Naive thymus-derived CD4-positive, alpha-beta T cell (primary cell): ENCODE measurements at regions not wholly inside any gene's neighbourhood (a gene's known extent, or its start where the extent isn't known, plus 50 kb on each side); places are given as distances from the start of the nearest gene placed in this dataset.

Experiments used
- ATAC-seq: fragments of 150-1000 bp; cut with Tn5 transposase; 2 replicates; pipeline ENCODE4 v1.10.0; 2021; ENCODE audit warnings: mild to moderate bottlenecking, moderate library complexity
- CTCF ChIA-PET: fragments of 350-600 bp; sonication (Branson Sonifier 250); formaldehyde crosslinking; loops from one replicate; lab custom pipeline; 2021; ENCODE audit warnings: antibody characterized with exemption; lab: Charles Lee
- POLR2A ChIA-PET: fragments of 350-600 bp; sonication (Branson Sonifier 250); formaldehyde crosslinking; loops from one replicate; lab custom pipeline; 2021; ENCODE audit warnings: antibody characterized with exemption, inconsistent platforms; lab: Charles Lee
- DNase-seq, 9 donors: peaks; one replicate each; pipeline versions ENCODE4 v3.0.0 to v3.0.0-alpha.2; 2020 to 2022; ENCODE audit warnings: mixed read lengths in 1 of 9
- H3K27ac ChIP-seq: one replicate; pipeline ENCODE4 v1.7.0; 2013; ENCODE audit warnings: mild to moderate bottlenecking, low read depth, low read length, moderate library complexity
- H3K27me3 ChIP-seq, 2 donors: one replicate each; pipeline ENCODE4 v1.7.0; 2013; ENCODE audit warnings: low read length in 2 of 2, mild to moderate bottlenecking in 2 of 2, moderate library complexity in 2 of 2; ENCODE audit not compliant: control insufficient read depth in 2 of 2, insufficient read depth in 2 of 2
- H3K36me3 ChIP-seq, 3 experiments: 1 replicate in 2 of 3; 2 replicates in 1 of 3; pipeline ENCODE4 v1.7.0; 2013; ENCODE audit warnings: low read length in 3 of 3, mild to moderate bottlenecking in 3 of 3, moderate library complexity in 1 of 3; ENCODE audit not compliant: insufficient read depth in 3 of 3, control insufficient read depth in 2 of 3
- H3K4me1 ChIP-seq, 2 donors: one replicate each; pipeline ENCODE4 v1.7.0; 2013; ENCODE audit warnings: low read length in 2 of 2, mild to moderate bottlenecking in 2 of 2, moderate library complexity in 1 of 2; ENCODE audit not compliant: control insufficient read depth in 2 of 2, insufficient read depth in 2 of 2
- H3K4me3 ChIP-seq: 2 replicates; pipeline ENCODE4 v1.7.0; 2013; ENCODE audit warnings: mild to moderate bottlenecking, low read length
- H3K9me3 ChIP-seq, 3 experiments: 1 replicate in 2 of 3; 2 replicates in 1 of 3; pipeline ENCODE4 v1.7.0; 2013; ENCODE audit warnings: low read length in 3 of 3; ENCODE audit not compliant: control insufficient read depth in 2 of 3
- H3K27ac Mint-ChIP-seq, 9 donors: one replicate each; pipeline ENCODE4 v1.8.0; 2020 to 2022; ENCODE audit warnings: mixed read lengths in 9 of 9, mild to moderate bottlenecking in 8 of 9, moderate library complexity in 5 of 9, inconsistent platforms in 2 of 9
- H3K27me3 Mint-ChIP-seq, 5 donors: one replicate each; pipeline ENCODE4 v1.8.0; 2021 to 2022; ENCODE audit warnings: mixed read lengths in 5 of 5, mild to moderate bottlenecking in 1 of 5
- H3K36me3 Mint-ChIP-seq, 5 donors: one replicate each; pipeline ENCODE4 v1.8.0; 2020 to 2022; ENCODE audit warnings: mixed read lengths in 5 of 5, mild to moderate bottlenecking in 3 of 5, inconsistent platforms in 1 of 5
- H3K4me1 Mint-ChIP-seq, 7 donors: one replicate each; pipeline ENCODE4 v1.8.0; 2020 to 2022; ENCODE audit warnings: mixed read lengths in 7 of 7, mild to moderate bottlenecking in 3 of 7, inconsistent platforms in 1 of 7
- H3K4me3 Mint-ChIP-seq, 10 donors: one replicate each; pipeline ENCODE4 v1.8.0; 2020 to 2022; ENCODE audit warnings: mild to moderate bottlenecking in 10 of 10, mixed read lengths in 10 of 10, moderate library complexity in 6 of 10, inconsistent platforms in 2 of 10
- H3K9me3 Mint-ChIP-seq, 11 donors: one replicate each; pipeline ENCODE4 v1.8.0; 2020 to 2022; ENCODE audit warnings: mixed read lengths in 11 of 11, mild to moderate bottlenecking in 4 of 11, inconsistent platforms in 1 of 11, moderate library complexity in 1 of 11
- intact Hi-C, 2 donors: fragments of 100-400 bp; cut with micrococcal nuclease; formaldehyde crosslinking; loops; one replicate each; pipeline ENCODE4 v1.15.1; 2023

- H3K9me3 Mint-ChIP-seq: peaks cover 0 to 6% (median 1%) of the 10 kb centered on the region in 11 donors
- H3K4me3 Mint-ChIP-seq: no peak overlapping the region
- CTCF ChIA-PET: no interaction called here
- no peaks in the 10 kb centered on the region for H3K36me3 Mint-ChIP-seq
- peaks cover 7 to 32% (median 18%) of the 10 kb centered on the region in 5 donors for H3K27me3 Mint-ChIP-seq
- no peak overlapping the region for H3K27ac ChIP-seq
- no peak overlapping the region for H3K27ac Mint-ChIP-seq
- intact Hi-C loops: no loop called here
- no peaks in the 10 kb centered on the region for H3K27me3 ChIP-seq
- H3K36me3 ChIP-seq: no peaks in the 10 kb centered on the region
- POLR2A ChIA-PET: no interaction called here
- no peaks in the 10 kb centered on the region for H3K4me1 ChIP-seq
- H3K4me1 Mint-ChIP-seq: no peaks in the 10 kb centered on the region
- H3K9me3 ChIP-seq: peaks cover 0 to under 1% (median 0%) of the 10 kb centered on the region in 3 experiments
- no peak for DNase-seq
- H3K4me3 ChIP-seq: no peak overlapping the region
- ATAC-seq: no peak
These were observed 111.6 kb downstream of the NREP start for GRCh38 chr5:111645303-111645838.

- H3K4me3 Mint-ChIP-seq: no peak overlapping the region
- Histone ChIP-seq H3K4me3 (no peak overlapping the region), H3K27ac (no peak overlapping the region), H3K4me1 (no peaks in the 10 kb centered on the region), H3K27me3 (no peaks in the 10 kb centered on the region), H3K36me3 (no peaks in the 10 kb centered on the region), H3K9me3 (peaks cover 0 to 14% (median 0%) of the 10 kb centered on the region in 3 experiments)
- no peaks in the 10 kb centered on the region for H3K36me3 Mint-ChIP-seq
- H3K4me1 Mint-ChIP-seq: no peaks in the 10 kb centered on the region
- ATAC-seq (no peak), DNase-seq (no peak)
- intact Hi-C loops: no loop called here
- H3K27ac Mint-ChIP-seq: no peak overlapping the region
- ChIA-PET POLR2A (no interaction called here), CTCF (no interaction called here)
- peaks cover 0 to 20% (median 13%) of the 10 kb centered on the region in 11 donors for H3K9me3 Mint-ChIP-seq
- peaks cover 5 to 36% (median 19%) of the 10 kb centered on the region in 5 donors for H3K27me3 Mint-ChIP-seq
These were observed 113.5 kb downstream of the NREP start for GRCh38 chr5:111643499-111643898.

- POLR2A ChIA-PET: no interaction called here
- intact Hi-C loops: no loop called here
- Histone ChIP-seq H3K4me3 (no peak overlapping the region), H3K36me3 (no peaks in the 10 kb centered on the region), H3K9me3 (peaks cover 0 to 14% (median 0%) of the 10 kb centered on the region in 3 experiments), H3K27me3 (no peaks in the 10 kb centered on the region), H3K4me1 (no peaks in the 10 kb centered on the region), H3K27ac (no peak overlapping the region)
- CTCF ChIA-PET: no interaction called here
- Mint-ChIP-seq H3K4me1 (no peaks in the 10 kb centered on the region), H3K27me3 (peaks cover 5 to 36% (median 16%) of the 10 kb centered on the region in 5 donors), H3K27ac (no peak overlapping the region), H3K9me3 (peaks cover 0 to 27% (median 15%) of the 10 kb centered on the region in 11 donors), H3K4me3 (no peak overlapping the region), H3K36me3 (no peaks in the 10 kb centered on the region)
- ATAC-seq (no peak), DNase-seq (no peak)
These were observed 115.3 kb downstream of the NREP start for GRCh38 chr5:111641533-111642233.

GRCh38 chr5:111639912-111640311 is 117.1 kb downstream of the NREP start:
- Histone ChIP-seq H3K36me3 (no peaks in the 10 kb centered on the region), H3K9me3 (peaks cover 0 to 14% (median 0%) of the 10 kb centered on the region in 3 experiments), H3K27me3 (no peaks in the 10 kb centered on the region), H3K4me1 (no peaks in the 10 kb centered on the region), H3K27ac (no peak overlapping the region), H3K4me3 (no peak overlapping the region)
- intact Hi-C loops: no loop called here
- CTCF ChIA-PET: no interaction called here
- Mint-ChIP-seq H3K4me3 (no peak overlapping the region), H3K27ac (no peak overlapping the region), H3K36me3 (no peaks in the 10 kb centered on the region), H3K9me3 (peaks cover 0 to 27% (median 15%) of the 10 kb centered on the region in 11 donors), H3K4me1 (no peaks in the 10 kb centered on the region), H3K27me3 (peaks cover 3 to 32% (median 8%) of the 10 kb centered on the region in 5 donors)
- DNase-seq (no peak), ATAC-seq (no peak)
- POLR2A ChIA-PET: no interaction called here

- peaks cover 0 to 18% (median 6%) of the 10 kb centered on the region in 5 donors for H3K27me3 Mint-ChIP-seq
- Histone ChIP-seq H3K27ac (no peak overlapping the region), H3K36me3 (no peaks in the 10 kb centered on the region), H3K4me1 (no peaks in the 10 kb centered on the region), H3K27me3 (no peaks in the 10 kb centered on the region), H3K4me3 (no peak overlapping the region), H3K9me3 (peaks cover 0 to 14% (median 0%) of the 10 kb centered on the region in 3 experiments)
- H3K9me3 Mint-ChIP-seq: peaks cover 0 to 27% (median 15%) of the 10 kb centered on the region in 11 donors
- DNase-seq (no peak), ATAC-seq (no peak)
- no peaks in the 10 kb centered on the region for H3K4me1 Mint-ChIP-seq
- H3K27ac Mint-ChIP-seq: no peak overlapping the region
- H3K36me3 Mint-ChIP-seq: no peaks in the 10 kb centered on the region
- intact Hi-C loops: no loop called here
- ChIA-PET POLR2A (no interaction called here), CTCF (interaction anchor here (0.5 kb wide), 1 partner anchor 140 kb away, joined by 3 read pairs; no protein-coding TSS in a partner anchor)
- no peak overlapping the region for H3K4me3 Mint-ChIP-seq
These were observed 120.3 kb downstream of the NREP start for GRCh38 chr5:111636736-111637135.

GRCh38 chr5:111635916-111636570 is 121.0 kb downstream of the NREP start:
- H3K27ac Mint-ChIP-seq: no peak overlapping the region
- DNase-seq (no peak), ATAC-seq (no peak)
- intact Hi-C loops: no loop called here
- peaks cover 0 to 15% (median 0%) of the 10 kb centered on the region in 5 donors for H3K27me3 Mint-ChIP-seq
- Histone ChIP-seq H3K27ac (no peak overlapping the region), H3K4me3 (no peak overlapping the region), H3K27me3 (no peaks in the 10 kb centered on the region), H3K36me3 (no peaks in the 10 kb centered on the region), H3K9me3 (peaks cover 0 to 14% (median 0%) of the 10 kb centered on the region in 3 experiments), H3K4me1 (no peaks in the 10 kb centered on the region)
- CTCF ChIA-PET: no interaction called here
- POLR2A ChIA-PET: no interaction called here
- no peak overlapping the region for H3K4me3 Mint-ChIP-seq
- peaks cover 0 to 27% (median 15%) of the 10 kb centered on the region in 11 donors for H3K9me3 Mint-ChIP-seq
- no peaks in the 10 kb centered on the region for H3K36me3 Mint-ChIP-seq
- H3K4me1 Mint-ChIP-seq: no peaks in the 10 kb centered on the region
